PC-9 (cell line): ENCODE measurements at regions not wholly inside any gene's neighbourhood (a gene's known extent, or its start where the extent isn't known, plus 50 kb on each side); places are given as distances from the start of the nearest gene placed in this dataset.

ENCODE experiments used
- BruUV-seq: library from RNA; stranded (reverse); fragments of 400-500 nt; replicated peaks from 2 replicates; lab custom pipeline; 2021; lab: Mats Ljungman, UMichigan
- CTCF ChIA-PET: fragments of 300-600 bp; sonication (Branson Sonifier 250); formaldehyde crosslinking; loops from one replicate; lab custom pipeline; 2022; ENCODE audit warnings: antibody characterized with exemption; lab: Charles Lee
- POLR2A ChIA-PET: fragments of 300-600 bp; sonication (Branson Sonifier 250); formaldehyde crosslinking; loops from one replicate; lab custom pipeline; 2022; ENCODE audit warnings: antibody characterized with exemption; ENCODE audit not compliant: unreplicated experiment; lab: Charles Lee
- DNase-seq, 2 experiments: peaks; one replicate each; pipeline versions ENCODE4 v3.0.0 to v3.0.0-alpha.2; 2015 to 2022; ENCODE audit warnings: mixed read lengths in 1 of 2
- H2AFZ ChIP-seq: fragments of 200-600 bp; sonication (generic); 2 replicates; pipeline ENCODE4 v1.8.1; 2017; ENCODE audit warnings: antibody characterized with exemption
- H3F3A ChIP-seq: fragments of 200-600 bp; sonication (generic); 2 replicates; pipeline ENCODE4 v1.8.1; 2017; ENCODE audit warnings: antibody characterized with exemption, mild to moderate bottlenecking, low read depth; ENCODE audit not compliant: insufficient read depth
- H3K27ac ChIP-seq: fragments of 200-600 bp; sonication (generic); 2 replicates; pipeline ENCODE4 v1.6.1; 2016; ENCODE audit warnings: mixed run types
- H3K27me3 ChIP-seq: fragments of 200-600 bp; sonication (generic); 2 replicates; pipeline ENCODE4 v1.6.1; 2016; ENCODE audit warnings: low read depth, mixed run types; ENCODE audit not compliant: insufficient read depth
- H3K36me3 ChIP-seq: fragments of 200-600 bp; sonication (generic); 2 replicates; pipeline ENCODE4 v1.6.1; 2016; ENCODE audit warnings: low read depth, mixed run types
- H3K4me1 ChIP-seq: fragments of 200-600 bp; sonication (generic); replicated peaks from 2 replicates; pipeline ENCODE4 v1.6.1; 2016; ENCODE audit warnings: mixed run types; ENCODE audit not compliant: insufficient read depth
- H3K4me2 ChIP-seq: fragments of 200-600 bp; sonication (generic); 2 replicates; pipeline ENCODE4 v1.6.1; 2017; ENCODE audit warnings: mixed run types
- H3K4me3 ChIP-seq: fragments of 200-600 bp; sonication (generic); 2 replicates; pipeline ENCODE4 v1.6.1; 2016; ENCODE audit warnings: mixed run types
- H3K79me2 ChIP-seq: fragments of 200-600 bp; sonication (generic); 2 replicates; pipeline ENCODE4 v1.6.1; 2017; ENCODE audit warnings: low read depth, mixed run types
- H3K9me2 ChIP-seq: fragments of 200-600 bp; sonication (generic); 2 replicates; pipeline ENCODE4 v1.8.1; 2017; ENCODE audit warnings: mild to moderate bottlenecking; ENCODE audit not compliant: insufficient read depth
- H3K9me3 ChIP-seq: fragments of 200-600 bp; sonication (generic); 2 replicates; pipeline ENCODE4 v1.8.1; 2016; ENCODE audit warnings: low read depth; ENCODE audit not compliant: insufficient read depth
- H4K20me1 ChIP-seq: fragments of 200-600 bp; sonication (generic); 2 replicates; pipeline ENCODE4 v1.8.1; 2017; ENCODE audit not compliant: insufficient read depth
- EZH2 ChIP-seq: fragments of 200-600 bp; sonication (generic); IDR thresholded peaks from 2 replicates; pipeline ENCODE4 v1.8.0; 2017; ENCODE audit warnings: antibody characterized with exemption, low read depth
- intact Hi-C: fragments of 100-400 bp; cut with micrococcal nuclease; formaldehyde crosslinking; loops from one replicate; pipeline ENCODE4 v1.10.0; 2022; ENCODE audit not compliant: unreplicated experiment
- TF ChIP-seq, protein P1 (sequence below): fragments of 200-600 bp; sonication (generic); conservative IDR thresholded peaks from 2 replicates; pipeline ENCODE4 v1.6.1; 2017; ENCODE audit warnings: mixed run types, antibody characterized with exemption, mild to moderate bottlenecking, moderate library complexity

DNA sequence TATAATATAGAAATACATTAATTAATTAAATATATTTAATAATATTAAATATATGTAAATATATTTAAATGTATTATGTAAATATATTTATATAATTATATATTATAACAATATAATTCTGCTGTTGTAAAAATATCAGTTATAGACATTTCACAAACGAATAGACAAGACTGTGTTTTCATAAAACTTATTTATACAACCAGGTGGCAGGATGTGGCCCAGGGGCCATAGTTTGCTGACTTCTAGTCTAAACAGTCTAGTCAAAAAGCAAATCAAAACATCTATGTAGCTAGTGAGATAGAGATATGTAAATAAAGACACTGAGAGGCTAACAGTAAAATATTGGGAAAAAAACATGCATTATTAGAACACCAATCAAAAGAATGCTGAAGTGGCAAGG is 136.4 kb downstream of the TBXT start:
- DNase-seq, result no peak
- 0 out of 2 replicates have a peak, but pooled peaks cover 3% of the 10 kb centered on the region for H3K27me3 ChIP-seq
- H3K79me2 ChIP-seq, result no peaks in the 10 kb centered on the region
- no peak overlapping the region for H2AFZ ChIP-seq
- BruUV-seq, result no TSS peak
- intact Hi-C loops, result no loop called here
- H3K27ac ChIP-seq, result no peak overlapping the region
- POLR2A ChIA-PET, result no interaction called here
- no peaks in the 10 kb centered on the region for H3K36me3 ChIP-seq
- H3K9me3 ChIP-seq, result no peaks in the 10 kb centered on the region
- no peak overlapping the region for H3K4me2 ChIP-seq
- CTCF ChIA-PET, result no interaction called here
- H4K20me1 ChIP-seq, result no peaks in the 10 kb centered on the region
- TF ChIP-seq, protein P1, sequence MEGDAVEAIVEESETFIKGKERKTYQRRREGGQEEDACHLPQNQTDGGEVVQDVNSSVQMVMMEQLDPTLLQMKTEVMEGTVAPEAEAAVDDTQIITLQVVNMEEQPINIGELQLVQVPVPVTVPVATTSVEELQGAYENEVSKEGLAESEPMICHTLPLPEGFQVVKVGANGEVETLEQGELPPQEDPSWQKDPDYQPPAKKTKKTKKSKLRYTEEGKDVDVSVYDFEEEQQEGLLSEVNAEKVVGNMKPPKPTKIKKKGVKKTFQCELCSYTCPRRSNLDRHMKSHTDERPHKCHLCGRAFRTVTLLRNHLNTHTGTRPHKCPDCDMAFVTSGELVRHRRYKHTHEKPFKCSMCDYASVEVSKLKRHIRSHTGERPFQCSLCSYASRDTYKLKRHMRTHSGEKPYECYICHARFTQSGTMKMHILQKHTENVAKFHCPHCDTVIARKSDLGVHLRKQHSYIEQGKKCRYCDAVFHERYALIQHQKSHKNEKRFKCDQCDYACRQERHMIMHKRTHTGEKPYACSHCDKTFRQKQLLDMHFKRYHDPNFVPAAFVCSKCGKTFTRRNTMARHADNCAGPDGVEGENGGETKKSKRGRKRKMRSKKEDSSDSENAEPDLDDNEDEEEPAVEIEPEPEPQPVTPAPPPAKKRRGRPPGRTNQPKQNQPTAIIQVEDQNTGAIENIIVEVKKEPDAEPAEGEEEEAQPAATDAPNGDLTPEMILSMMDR, result no peak
- TF ChIP-seq EZH2, result no peak
- no peaks in the 10 kb centered on the region for H3K9me2 ChIP-seq
- no peak overlapping the region for H3K4me3 ChIP-seq
- H3F3A ChIP-seq, result no peaks in the 10 kb centered on the region
- no peaks in the 10 kb centered on the region for H3K4me1 ChIP-seq

- POLR2A ChIA-PET, result no interaction called here
These were observed 138.1 kb downstream of the TBXT start for GRCh38 chr6:166029506-166029905.

DNA sequence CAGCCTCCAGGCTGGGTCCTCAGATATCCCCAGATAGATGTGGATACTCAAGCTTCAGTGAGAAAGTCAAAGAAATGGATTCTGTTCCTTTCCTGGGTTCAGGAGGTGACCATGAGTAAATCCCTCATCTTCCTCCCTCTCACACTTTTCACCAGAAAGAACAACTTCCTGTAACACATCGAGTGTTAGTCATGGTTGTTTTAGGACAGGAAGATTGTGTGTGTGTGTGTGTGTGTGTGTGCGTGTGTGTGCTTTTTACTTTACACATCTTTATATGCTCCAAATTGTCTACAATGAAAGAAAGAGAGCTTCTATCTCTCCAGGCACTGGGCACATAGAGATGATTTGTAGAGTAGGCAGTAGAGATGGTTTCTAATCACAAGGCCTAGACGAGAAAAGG is 139.9 kb downstream of the TBXT start:
- POLR2A ChIA-PET, result no interaction called here
- no peaks in the 10 kb centered on the region for H3K9me2 ChIP-seq
- CTCF ChIA-PET, result no interaction called here
- H3K36me3 ChIP-seq, result no peaks in the 10 kb centered on the region
- H3K4me1 ChIP-seq, result no peaks in the 10 kb centered on the region
- no peak for DNase-seq
- H3K9me3 ChIP-seq, result no peaks in the 10 kb centered on the region
- no peak overlapping the region for H2AFZ ChIP-seq
- TF ChIP-seq EZH2, result no peak
- TF ChIP-seq, protein P1, result no peak
- intact Hi-C loops, result no loop called here
- no TSS peak for BruUV-seq
- H3K79me2 ChIP-seq, result no peaks in the 10 kb centered on the region
- no peak overlapping the region for H3K4me3 ChIP-seq
- no peak overlapping the region for H3K27ac ChIP-seq
- no peak overlapping the region for H3K4me2 ChIP-seq
- H3K27me3 ChIP-seq, result 0 out of 2 replicates have a peak, but pooled peaks cover 3% of the 10 kb centered on the region
- H3F3A ChIP-seq, result no peaks in the 10 kb centered on the region
- H4K20me1 ChIP-seq, result no peaks in the 10 kb centered on the region

More at GRCh38 chr6:166029506-166029905, 138.1 kb downstream of the TBXT start:
- H3K27me3 ChIP-seq, result 0 out of 2 replicates have a peak, but pooled peaks cover 3% of the 10 kb centered on the region
- H3K9me2 ChIP-seq, result no peaks in the 10 kb centered on the region
- H3K4me1 ChIP-seq, result no peaks in the 10 kb centered on the region
- no peaks in the 10 kb centered on the region for H3K79me2 ChIP-seq
- no peaks in the 10 kb centered on the region for H3K36me3 ChIP-seq
- no peaks in the 10 kb centered on the region for H3K9me3 ChIP-seq
- BruUV-seq, result no TSS peak
- no peak for DNase-seq
- H2AFZ ChIP-seq, result no peak overlapping the region
- no peaks in the 10 kb centered on the region for H3F3A ChIP-seq
- H3K4me2 ChIP-seq, result no peak overlapping the region
- H3K4me3 ChIP-seq, result no peak overlapping the region
- no peaks in the 10 kb centered on the region for H4K20me1 ChIP-seq
- intact Hi-C loops, result no loop called here
- no peak for TF ChIP-seq EZH2
- TF ChIP-seq, protein P1, result no peak
- no peak overlapping the region for H3K27ac ChIP-seq
- CTCF ChIA-PET, result no interaction called here
